ENCODE measurements at regions not wholly inside any gene's neighbourhood (a gene's known extent, or its start where the extent isn't known, plus 50 kb on each side); places are given as distances from the start of the nearest gene placed in this dataset.

GRCh38 chrX:69398881-69399280 lies 105.2 kb upstream of the NALF2 start:
- no peaks in the 10 kb centered on the region for H3K4me1 ChIP-seq (ENCODE audit: insufficient read depth, low read length)
- in situ Hi-C loops (cut with HindIII; ENCODE audit: extremely low pct_ligation_motif_present, low pct_unique_long_range_greater_than_20kb): no loop called here
- no TSS peak for BruUV-seq (replicated peaks)

GRCh38 chrX:69396916-69397315 lies 107.2 kb upstream of the NALF2 start:
- ChIA-PET CTCF (ENCODE audit: low intra/inter-chr PET ratio, low total read pairs) (no interaction called here), POLR2A (no interaction called here)
- Histone ChIP-seq H3K4me3 (replicated peaks in 1 of 3; ENCODE audit: insufficient read depth in 1 of 3, low read depth in 2 of 3, low read length in 3 of 3) (no peak overlapping the region), H3K27ac (ENCODE audit: extremely low read length, insufficient read depth, low read length) (no peak overlapping the region), H3K9ac (ENCODE audit: insufficient read depth, low read depth, low read length) (no peak overlapping the region), H3K9me3 (ENCODE audit: low read length) (no peaks in the 10 kb centered on the region), H2AFZ (ENCODE audit: low read length) (no peak overlapping the region), H3K36me3 (replicated peaks in 1 of 2; ENCODE audit: control insufficient read depth in 1 of 2, insufficient read depth in 2 of 2, low read length in 2 of 2) (no peaks in the 10 kb centered on the region), H3K4me2 (ENCODE audit: low read depth, low read length) (no peak overlapping the region), H4K20me1 (ENCODE audit: insufficient read depth, low read length) (no peaks in the 10 kb centered on the region), H3K27me3 (ENCODE audit: control insufficient read depth in 1 of 2, insufficient read depth in 2 of 2, low read length in 2 of 2) (no peaks in the 10 kb centered on the region), H3K79me2 (ENCODE audit: insufficient read depth, low read length) (no peaks in the 10 kb centered on the region), H3K4me1 (ENCODE audit: insufficient read depth, low read length) (no peaks in the 10 kb centered on the region)
- in situ Hi-C loops (cut with HindIII; ENCODE audit: extremely low pct_ligation_motif_present, low pct_unique_long_range_greater_than_20kb) (no loop called here), intact Hi-C loops (cut with micrococcal nuclease; ENCODE audit: unreplicated experiment) (no loop called here)
- ATAC-seq (no peak), FAIRE-seq (no peak), DNase-seq (ENCODE audit: low spot score) (no peak)
- no TSS peak for BruUV-seq (replicated peaks)
- 90% methylated on average over 1 of the region's 4 CpGs for WGBS (ENCODE audit: low lambda C conversion rate)
- TF ChIP-seq ARID3A (IDR thresholded peaks at IDR 0.05; ENCODE audit: low read depth, low read length) (no peak), BCL3 (CRISPR knock-in tag; IDR thresholded peaks at IDR 0.05) (no peak), ZNF775 (CRISPR knock-in tag; IDR thresholded peaks at IDR 0.05; ENCODE audit: borderline replicate concordance) (no peak), ZNF646 (CRISPR knock-in tag; IDR thresholded peaks at IDR 0.05) (no peak), ZNF362 (CRISPR knock-in tag; IDR thresholded peaks at IDR 0.05; ENCODE audit: borderline replicate concordance) (no peak), HNRNPH1 (optimal IDR thresholded peaks at IDR 0.05; ENCODE audit: low read depth, low read length) (no peak), ZBTB8A (CRISPR knock-in tag; IDR thresholded peaks at IDR 0.05; ENCODE audit: borderline replicate concordance, low read depth) (no peak)

More at GRCh38 chrX:69398881-69399280, 105.2 kb upstream of the NALF2 start:
- intact Hi-C loops (cut with micrococcal nuclease; ENCODE audit: unreplicated experiment): no loop called here
- Histone ChIP-seq H3K4me3 (replicated peaks in 1 of 3; ENCODE audit: insufficient read depth in 1 of 3, low read depth in 2 of 3, low read length in 3 of 3) (no peak overlapping the region), H2AFZ (ENCODE audit: low read length) (no peak overlapping the region), H4K20me1 (ENCODE audit: insufficient read depth, low read length) (no peaks in the 10 kb centered on the region), H3K27ac (ENCODE audit: extremely low read length, insufficient read depth, low read length) (no peak overlapping the region), H3K27me3 (ENCODE audit: control insufficient read depth in 1 of 2, insufficient read depth in 2 of 2, low read length in 2 of 2) (no peaks in the 10 kb centered on the region), H3K4me2 (ENCODE audit: low read depth, low read length) (no peak overlapping the region), H3K9ac (ENCODE audit: insufficient read depth, low read depth, low read length) (no peak overlapping the region), H3K36me3 (replicated peaks in 1 of 2; ENCODE audit: control insufficient read depth in 1 of 2, insufficient read depth in 2 of 2, low read length in 2 of 2) (no peaks in the 10 kb centered on the region), H3K79me2 (ENCODE audit: insufficient read depth, low read length) (no peaks in the 10 kb centered on the region), H3K9me3 (ENCODE audit: low read length) (no peaks in the 10 kb centered on the region)
- no peak for TF ChIP-seq RFX1 (IDR thresholded peaks at IDR 0.05)
- POLR2A ChIA-PET: no interaction called here
- no peak for ATAC-seq
- no peak for DNase-seq (ENCODE audit: low spot score)
- FAIRE-seq: no peak
- CTCF ChIA-PET (ENCODE audit: low intra/inter-chr PET ratio, low total read pairs): no interaction called here

Data from HepG2 (cell line).